ENCODE measurements at regions not wholly inside any gene's neighbourhood (a gene's known extent, or its start where the extent isn't known, plus 50 kb on each side); places are given as distances from the start of the nearest gene placed in this dataset.

- TF ChIP-seq CTCF (IDR thresholded peaks at IDR 0.05) = no peak
- intact Hi-C loops (cut with DNase I) = no loop called here
- H3K9me3 ChIP-seq = peaks cover 0 to 16% (median 0%) of the 10 kb centered on the region in 11 donors
- no peak for DNase-seq
- H3K36me3 ChIP-seq = no peaks in the 10 kb centered on the region
- H3K27ac ChIP-seq = no peak overlapping the region
- no peak for ATAC-seq
- no peaks in the 10 kb centered on the region for H3K4me1 ChIP-seq
- no peak overlapping the region for H3K4me3 ChIP-seq
- H3K27me3 ChIP-seq = no peaks in the 10 kb centered on the region
These were observed 348.1 kb upstream of the NRXN1 start for GRCh38 chr2:51379997-51380396.

- no peak for TF ChIP-seq CTCF (IDR thresholded peaks at IDR 0.05)
- no peak overlapping the region for H3K27ac ChIP-seq
- no peak overlapping the region for H3K4me3 ChIP-seq
- intact Hi-C loops (cut with DNase I) = no loop called here
- ATAC-seq (no peak), DNase-seq (no peak)
- H3K36me3 ChIP-seq = no peaks in the 10 kb centered on the region
- WGBS, 2 donors = 70 to 76% methylated on average over 4 of the region's 4 CpGs
- H3K4me1 ChIP-seq = no peaks in the 10 kb centered on the region
- peaks cover 0 to 4% (median 0%) of the 10 kb centered on the region in 11 donors for H3K9me3 ChIP-seq
- H3K27me3 ChIP-seq = no peaks in the 10 kb centered on the region
These were observed 336.3 kb upstream of the NRXN1 start for GRCh38 chr2:51368250-51368649.

- H3K36me3 ChIP-seq = no peaks in the 10 kb centered on the region
- ATAC-seq (no peak), DNase-seq (no peak)
- H3K4me1 ChIP-seq = no peaks in the 10 kb centered on the region
- H3K9me3 ChIP-seq = no peaks in the 10 kb centered on the region
- H3K27ac ChIP-seq = no peak overlapping the region
- no peaks in the 10 kb centered on the region for H3K27me3 ChIP-seq
- 43 to 50% methylated on average over 1 of the region's 1 CpG for WGBS, 2 donors
- H3K4me3 ChIP-seq = no peak overlapping the region
- TF ChIP-seq CTCF (IDR thresholded peaks at IDR 0.05) = no peak
- intact Hi-C loops (cut with DNase I) = no loop called here
These were observed 318.2 kb upstream of the NRXN1 start for GRCh38 chr2:51350100-51350499.

- H3K9me3 ChIP-seq = no peaks in the 10 kb centered on the region
- H3K36me3 ChIP-seq = no peaks in the 10 kb centered on the region
- no peak for DNase-seq
- ATAC-seq = no peak
- TF ChIP-seq CTCF (IDR thresholded peaks at IDR 0.05) = no peak
- H3K27me3 ChIP-seq = no peaks in the 10 kb centered on the region
- intact Hi-C loops (cut with DNase I) = no loop called here
- H3K4me3 ChIP-seq = no peak overlapping the region
- no peak overlapping the region for H3K27ac ChIP-seq
- whole genome bisulfite sequencing, 2 donors = 59 to 61% methylated on average over 2 of the region's 2 CpGs
- no peaks in the 10 kb centered on the region for H3K4me1 ChIP-seq
These were observed 313.0 kb upstream of the NRXN1 start for GRCh38 chr2:51344886-51345285.
